HepG2 (cell line): ENCODE measurements at regions not wholly inside any gene's neighbourhood (a gene's known extent, or its start where the extent isn't known, plus 50 kb on each side); places are given as distances from the start of the nearest gene placed in this dataset.

Experiments
- ATAC-seq: fragments of 200-7000 bp; cut with Tn5 transposase; 3 replicates; pipeline ENCODE4 v1.9.1; 2020; ENCODE audit warnings: mild to moderate bottlenecking, moderate library complexity
- BruUV-seq: library from RNA; stranded (reverse); fragments of 400-500 nt; replicated peaks from 2 replicates; lab custom pipeline; 2021; lab: Mats Ljungman, UMichigan
- CTCF ChIA-PET: fragments of 300-600 bp; formaldehyde crosslinking; extraction: SDS; loops from one replicate; lab custom pipeline; 2021; ENCODE audit warnings: low total read pairs, inconsistent platforms, low intra/inter-chr PET ratio; lab: Yijun Ruan, JAX
- POLR2A ChIA-PET: fragments of 350-600 bp; sonication (Branson Sonifier 250); formaldehyde crosslinking; loops from one replicate; lab custom pipeline; 2020; ENCODE audit warnings: antibody characterized with exemption, inconsistent platforms; lab: Yijun Ruan, JAX
- DNase-seq: peaks from one replicate; pipeline ENCODE4 v3.0.0-alpha.2; 2015; ENCODE audit warnings: low spot score
- FAIRE-seq: peaks from 3 replicates; lab custom pipeline; 2011; peaks lifted over from hg19 to GRCh38; lab: Jason Lieb, UNC
- H2AFZ ChIP-seq: one replicate; pipeline ENCODE4 v1.6.1; 2011; ENCODE audit warnings: low read length, inconsistent platforms
- H3K27ac ChIP-seq: fragments of 300-600 bp; 3 replicates; pipeline ENCODE4 v1.8.0; 2011; ENCODE audit warnings: mixed run types, mild to moderate bottlenecking, mixed read lengths, low read length, inconsistent platforms; ENCODE audit not compliant: insufficient read depth; ENCODE audit errors: extremely low read length
- H3K27me3 ChIP-seq, 2 experiments: fragments of 200-600 bp in 1 of 2; 2 replicates in 1 of 2; 3 replicates in 1 of 2; pipeline versions ENCODE4 v1.6.0 to v1.8.0; 2011; ENCODE audit warnings: low read length in 2 of 2, mild to moderate bottlenecking in 2 of 2, moderate library complexity in 2 of 2, inconsistent platforms in 1 of 2; ENCODE audit not compliant: insufficient read depth in 2 of 2, control insufficient read depth in 1 of 2
- H3K36me3 ChIP-seq, 2 experiments: fragments of 200-600 bp in 1 of 2; replicated peaks in 1 of 2; 2 replicates in 1 of 2; 3 replicates in 1 of 2; pipeline versions ENCODE4 v1.5.1 to v1.8.0; 2011; ENCODE audit warnings: low read length in 2 of 2, inconsistent platforms in 1 of 2; ENCODE audit not compliant: insufficient read depth in 2 of 2, control insufficient read depth in 1 of 2
- H3K4me1 ChIP-seq: 2 replicates; pipeline ENCODE4 v1.5.1; 2012; ENCODE audit warnings: low read length, inconsistent platforms; ENCODE audit not compliant: insufficient read depth
- H3K4me2 ChIP-seq: 2 replicates; pipeline ENCODE4 v1.6.0; 2011; ENCODE audit warnings: low read depth, low read length, inconsistent platforms
- H3K4me3 ChIP-seq, 3 experiments: fragments of 200-600 bp in 1 of 3; sonication (generic), shearing (Covaris generic) in 1 of 3; replicated peaks in 1 of 3; 2 replicates each; pipeline ENCODE4 v1.5.1; 2011 to 2016; ENCODE audit warnings: low read length in 3 of 3, inconsistent platforms in 2 of 3, low read depth in 2 of 3, mild to moderate bottlenecking in 2 of 3, control low read depth in 1 of 3, mixed read lengths in 1 of 3; ENCODE audit not compliant: insufficient read depth in 1 of 3
- H3K79me2 ChIP-seq: one replicate; pipeline ENCODE4 v1.6.1; 2011; ENCODE audit warnings: low read length, inconsistent platforms; ENCODE audit not compliant: insufficient read depth
- H3K9ac ChIP-seq: 2 replicates; pipeline ENCODE4 v1.6.0; 2011; ENCODE audit warnings: mild to moderate bottlenecking, low read depth, low read length, inconsistent platforms; ENCODE audit not compliant: insufficient read depth
- H3K9me3 ChIP-seq: 2 replicates; pipeline ENCODE4 v1.5.1; 2012; ENCODE audit warnings: mild to moderate bottlenecking, low read length
- H4K20me1 ChIP-seq: 2 replicates; pipeline ENCODE4 v1.6.0; 2011; ENCODE audit warnings: inconsistent platforms, mild to moderate bottlenecking, low read length, moderate library complexity; ENCODE audit not compliant: insufficient read depth
- FIP1L1 ChIP-seq: fragments of 200-400 bp; formaldehyde crosslinking; IDR thresholded peaks from 2 replicates; pipeline ENCODE4 v1.6.1; 2018; ENCODE audit warnings: low read depth, mild to moderate bottlenecking, low read length, moderate library complexity, borderline replicate concordance; ENCODE audit not compliant: insufficient read depth
- GFI1 ChIP-seq: sonication (generic); formaldehyde crosslinking; IDR thresholded peaks from 2 replicates; pipeline ENCODE4 v1.5.0; 2020; ENCODE audit warnings: missing genetic modification reagents, mild to moderate bottlenecking, borderline replicate concordance
- NFATC3 ChIP-seq: sonication (generic); formaldehyde crosslinking; IDR thresholded peaks from 2 replicates; pipeline ENCODE4 v1.5.1; 2020; ENCODE audit warnings: mild to moderate bottlenecking, missing genetic modification reagents
- RFX5 ChIP-seq: IDR thresholded peaks from 2 replicates; pipeline ENCODE4 v1.6.1; 2011; ENCODE audit warnings: low read depth, low read length, improper control_type of control experiment
- YEATS4 ChIP-seq: sonication (generic); formaldehyde crosslinking; IDR thresholded peaks from 2 replicates; pipeline ENCODE4 v1.4.0; 2020; ENCODE audit warnings: missing genetic modification reagents, borderline replicate concordance
- ZNF788 ChIP-seq: sonication (generic); formaldehyde crosslinking; IDR thresholded peaks from 2 replicates; pipeline ENCODE4 v1.5.0; 2020; ENCODE audit warnings: mild to moderate bottlenecking, missing genetic modification reagents, borderline replicate concordance
- WGBS: methylation state at CpG from one replicate; pipeline ENCODE4 v1.1.6; 2017; ENCODE audit warnings: low lambda C conversion rate; 5-methylcytosine and 5-hydroxymethylcytosine counted together
- in situ Hi-C: cut with HindIII; loops from 2 replicates; pipeline ENCODE4 v1.10.0; 2017; ENCODE audit warnings: low pct_unique_long_range_greater_than_20kb; ENCODE audit not compliant: extremely low pct_ligation_motif_present
- intact Hi-C: fragments of 100-400 bp; cut with micrococcal nuclease; formaldehyde crosslinking; loops from one replicate; pipeline ENCODE4 v1.10.0; 2022; ENCODE audit not compliant: unreplicated experiment
- TF ChIP-seq, protein P1 (sequence below): sonication (generic); formaldehyde crosslinking; IDR thresholded peaks from 2 replicates; pipeline ENCODE4 v1.9.0; 2021; ENCODE audit warnings: missing genetic modification reagents, mild to moderate bottlenecking, borderline replicate concordance
- TF ChIP-seq, protein P2 (sequence below): IDR thresholded peaks from 2 replicates; pipeline ENCODE4 v1.6.1; 2016; ENCODE audit warnings: low read depth, borderline replicate concordance
- TF ChIP-seq, protein P3 (sequence below): sonication (generic); formaldehyde crosslinking; IDR thresholded peaks from 2 replicates; pipeline ENCODE4 v1.4.0; 2020; ENCODE audit warnings: missing genetic modification reagents, mild to moderate bottlenecking, borderline replicate concordance
- TF ChIP-seq, protein P4 (sequence below): sonication (generic); formaldehyde crosslinking; IDR thresholded peaks from 2 replicates; pipeline ENCODE4 v1.4.0; 2020; ENCODE audit warnings: mild to moderate bottlenecking, missing genetic modification reagents

DNA sequence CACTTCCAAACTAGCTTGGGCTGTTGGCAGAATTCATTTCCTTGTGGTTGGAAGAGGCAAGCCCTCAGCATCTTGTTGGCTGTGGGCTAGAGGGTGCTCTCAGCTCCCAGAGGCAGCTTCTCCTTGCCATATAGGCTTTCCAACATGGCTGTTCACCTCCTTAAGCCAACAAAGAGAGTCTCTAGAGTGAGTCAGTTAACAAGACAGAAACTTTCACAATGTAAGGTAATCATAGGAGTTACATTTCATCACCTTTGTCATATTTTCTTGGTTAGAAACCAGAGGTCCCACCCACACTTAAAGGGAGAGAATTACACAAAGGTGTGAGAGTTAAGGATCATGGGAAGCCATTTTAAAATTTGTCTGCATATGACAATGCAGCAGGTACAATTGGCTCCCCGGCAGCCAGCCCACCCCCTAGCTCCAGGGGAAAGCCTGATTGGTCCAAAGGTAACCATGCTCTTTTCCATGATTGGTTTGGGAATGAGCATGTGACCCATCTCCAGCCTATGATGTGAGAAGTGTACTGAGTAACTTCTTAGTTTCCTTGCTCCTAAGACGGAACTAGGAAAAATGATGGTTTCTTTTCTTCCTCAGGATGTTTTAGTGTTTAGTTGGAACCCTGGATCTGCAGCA is 109.8 kb upstream of the MSX2 start (continued):
- TF ChIP-seq, protein P1, sequence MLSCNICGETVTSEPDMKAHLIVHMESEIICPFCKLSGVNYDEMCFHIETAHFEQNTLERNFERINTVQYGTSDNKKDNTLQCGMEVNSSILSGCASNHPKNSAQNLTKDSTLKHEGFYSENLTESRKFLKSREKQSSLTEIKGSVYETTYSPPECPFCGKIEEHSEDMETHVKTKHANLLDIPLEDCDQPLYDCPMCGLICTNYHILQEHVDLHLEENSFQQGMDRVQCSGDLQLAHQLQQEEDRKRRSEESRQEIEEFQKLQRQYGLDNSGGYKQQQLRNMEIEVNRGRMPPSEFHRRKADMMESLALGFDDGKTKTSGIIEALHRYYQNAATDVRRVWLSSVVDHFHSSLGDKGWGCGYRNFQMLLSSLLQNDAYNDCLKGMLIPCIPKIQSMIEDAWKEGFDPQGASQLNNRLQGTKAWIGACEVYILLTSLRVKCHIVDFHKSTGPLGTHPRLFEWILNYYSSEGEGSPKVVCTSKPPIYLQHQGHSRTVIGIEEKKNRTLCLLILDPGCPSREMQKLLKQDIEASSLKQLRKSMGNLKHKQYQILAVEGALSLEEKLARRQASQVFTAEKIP = no peak
- TF ChIP-seq, protein P2, sequence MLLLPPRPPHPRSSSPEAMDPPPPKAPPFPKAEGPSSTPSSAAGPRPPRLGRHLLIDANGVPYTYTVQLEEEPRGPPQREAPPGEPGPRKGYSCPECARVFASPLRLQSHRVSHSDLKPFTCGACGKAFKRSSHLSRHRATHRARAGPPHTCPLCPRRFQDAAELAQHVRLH (CRISPR knock-in tag) = no peak
- no peak for TF ChIP-seq YEATS4

DNA sequence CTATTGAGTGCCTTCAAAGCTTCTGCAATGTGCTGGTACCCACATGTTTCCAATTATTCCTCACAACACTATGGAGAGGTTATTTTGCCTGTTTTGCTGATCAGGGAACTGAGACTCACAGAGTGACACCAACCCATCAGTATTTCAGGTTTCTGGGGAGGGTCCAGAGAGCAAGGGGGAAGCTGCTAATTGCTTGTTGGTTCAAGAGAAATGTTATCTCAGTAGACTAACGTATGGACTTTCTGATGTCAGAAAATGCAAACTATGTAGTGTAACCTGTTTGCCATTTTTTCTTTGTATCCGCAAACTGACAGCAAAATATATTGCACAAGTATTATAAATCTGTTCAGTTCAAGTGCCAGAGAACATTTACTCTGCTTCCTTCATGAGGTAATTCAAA is 108.3 kb upstream of the MSX2 start:
- WGBS = 9% methylated on average over 2 of the region's 2 CpGs
- BruUV-seq = no TSS peak
- CTCF ChIA-PET = no interaction called here
- Histone ChIP-seq H4K20me1 (no peaks in the 10 kb centered on the region), H3K4me2 (no peak overlapping the region), H3K27me3 (no peaks in the 10 kb centered on the region), H3K9ac (no peak overlapping the region), H3K4me1 (no peaks in the 10 kb centered on the region), H3K27ac (no peak overlapping the region), H2AFZ (no peak overlapping the region), H3K9me3 (no peaks in the 10 kb centered on the region), H3K4me3 (no peak overlapping the region), H3K79me2 (no peaks in the 10 kb centered on the region), H3K36me3 (no peaks in the 10 kb centered on the region)
- intact Hi-C loops (no loop called here), in situ Hi-C loops (no loop called here)
- TF ChIP-seq GFI1 (CRISPR knock-in tag) (no peak), FIP1L1 (no peak), NFATC3 (CRISPR knock-in tag) (no peak), RFX5 (no peak), ZNF788 (CRISPR knock-in tag) (no peak)
- TF ChIP-seq, protein P3, sequence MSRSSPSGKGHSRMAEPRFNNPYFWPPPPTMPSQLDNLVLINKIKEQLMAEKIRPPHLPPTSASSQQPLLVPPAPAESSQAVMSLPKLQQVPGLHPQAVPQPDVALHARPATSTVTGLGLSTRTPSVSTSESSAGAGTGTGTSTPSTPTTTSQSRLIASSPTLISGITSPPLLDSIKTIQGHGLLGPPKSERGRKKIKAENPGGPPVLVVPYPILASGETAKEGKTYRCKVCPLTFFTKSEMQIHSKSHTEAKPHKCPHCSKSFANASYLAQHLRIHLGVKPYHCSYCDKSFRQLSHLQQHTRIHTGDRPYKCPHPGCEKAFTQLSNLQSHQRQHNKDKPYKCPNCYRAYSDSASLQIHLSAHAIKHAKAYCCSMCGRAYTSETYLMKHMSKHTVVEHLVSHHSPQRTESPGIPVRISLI (CRISPR knock-in tag) = no peak
- TF ChIP-seq, protein P4, sequence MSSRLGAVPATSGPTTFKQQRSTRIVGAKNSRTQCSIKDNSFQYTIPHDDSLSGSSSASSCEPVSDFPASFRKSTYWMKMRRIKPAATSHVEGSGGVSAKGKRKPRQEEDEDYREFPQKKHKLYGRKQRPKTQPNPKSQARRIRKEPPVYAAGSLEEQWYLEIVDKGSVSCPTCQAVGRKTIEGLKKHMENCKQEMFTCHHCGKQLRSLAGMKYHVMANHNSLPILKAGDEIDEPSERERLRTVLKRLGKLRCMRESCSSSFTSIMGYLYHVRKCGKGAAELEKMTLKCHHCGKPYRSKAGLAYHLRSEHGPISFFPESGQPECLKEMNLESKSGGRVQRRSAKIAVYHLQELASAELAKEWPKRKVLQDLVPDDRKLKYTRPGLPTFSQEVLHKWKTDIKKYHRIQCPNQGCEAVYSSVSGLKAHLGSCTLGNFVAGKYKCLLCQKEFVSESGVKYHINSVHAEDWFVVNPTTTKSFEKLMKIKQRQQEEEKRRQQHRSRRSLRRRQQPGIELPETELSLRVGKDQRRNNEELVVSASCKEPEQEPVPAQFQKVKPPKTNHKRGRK = no peak
- DNase-seq = no peak
- POLR2A ChIA-PET = no interaction called here
- ATAC-seq = no peak
- FAIRE-seq = no peak
